Activated CD8-positive, alpha-beta memory T cell treated with anti-CD3 and anti-CD28 coated beads for 4 hours (primary cell): ENCODE measurements at regions not wholly inside any gene's neighbourhood (a gene's known extent, or its start where the extent isn't known, plus 50 kb on each side); places are given as distances from the start of the nearest gene placed in this dataset.
"Not testable (repeated sequence)": the region's sequence is repeated elsewhere in the genome, so short reads cannot be mapped to it uniquely, and the experiment has no call there.

Source experiments
- DNase-seq, 2 donors: peaks; one replicate each; pipeline ENCODE4 v3.0.0-alpha.2; 2020; ENCODE audit warnings: low read depth in 2 of 2

GRCh38 chr9:28976250-28976649 lies 1403.0 kb upstream of the C9orf72 start:
- DNase-seq = no peak

GRCh38 chr9:28976684-28977083 lies 1403.4 kb upstream of the C9orf72 start:
- no peak for DNase-seq

- DNase-seq = no peak
Observed at GRCh38 chr9:28981129-28981528, 1407.8 kb upstream of the C9orf72 start.

DNA sequence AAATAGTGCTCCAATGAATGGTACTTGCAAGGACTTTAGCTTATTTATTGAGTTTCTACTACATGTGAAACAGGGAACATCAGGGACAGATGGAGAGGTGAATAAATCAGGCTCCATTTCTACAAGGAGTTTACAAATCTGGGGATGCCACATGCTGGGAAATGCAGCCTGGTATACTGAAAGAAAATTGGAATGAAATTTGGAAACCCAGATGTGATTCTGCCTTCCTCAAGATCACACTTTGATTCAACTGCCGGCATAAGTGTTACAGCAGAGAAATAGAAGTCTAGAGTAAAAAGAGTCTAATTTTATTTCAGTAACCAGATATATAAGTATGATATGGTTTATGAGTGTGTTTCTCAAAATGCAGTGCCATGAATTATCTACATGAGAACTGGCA lies 1408.4 kb upstream of the C9orf72 start:
- DNase-seq = no peak

GRCh38 chr9:28984016-28984415 lies 1410.7 kb upstream of the C9orf72 start:
- DNase-seq = no peak

DNA sequence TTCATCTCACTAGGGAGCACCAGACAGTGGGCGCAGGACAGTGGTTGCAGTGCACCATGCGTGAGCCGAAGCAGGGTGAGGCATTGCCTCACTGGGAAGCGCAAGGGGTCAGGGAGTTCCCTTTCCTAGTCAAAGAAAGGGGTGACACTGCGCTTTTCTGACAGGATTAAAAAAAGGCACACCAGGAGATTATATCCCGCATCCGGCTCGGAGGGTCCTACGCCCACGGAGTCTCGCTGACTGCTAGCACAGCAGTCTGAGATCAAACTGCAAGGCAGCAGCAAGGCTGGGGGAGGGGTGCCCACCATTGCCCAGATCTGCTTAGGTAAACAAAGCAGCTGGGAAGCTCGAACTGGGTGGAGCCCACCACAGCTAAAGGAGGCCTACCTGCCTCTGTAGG lies 1416.7 kb upstream of the C9orf72 start:
- DNase-seq = not testable (repeated sequence)

GRCh38 chr9:28999057-28999456 lies 1425.8 kb upstream of the C9orf72 start:
- no peak for DNase-seq

- no peak for DNase-seq
Observed at GRCh38 chr9:28999806-29000205, 1426.5 kb upstream of the C9orf72 start.

DNA sequence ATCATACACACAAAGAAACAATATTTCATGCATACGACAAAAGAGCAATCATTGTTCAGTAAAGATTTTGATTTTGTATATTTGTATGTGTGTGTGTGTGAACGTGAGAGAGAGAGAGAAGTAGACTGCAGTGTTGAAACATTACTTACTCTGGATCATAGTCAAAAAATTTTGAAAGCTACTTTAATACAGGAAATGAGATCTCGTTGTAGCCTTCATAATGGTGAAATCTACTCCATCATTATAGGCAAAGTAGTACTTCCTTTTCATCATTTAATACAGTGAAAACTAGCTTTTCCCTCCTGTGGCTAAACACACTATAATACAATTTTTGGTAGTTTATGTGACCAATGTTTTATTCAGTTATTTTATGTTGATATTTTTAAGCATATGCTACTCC lies 1427.7 kb upstream of the C9orf72 start:
- DNase-seq = no peak

DNA sequence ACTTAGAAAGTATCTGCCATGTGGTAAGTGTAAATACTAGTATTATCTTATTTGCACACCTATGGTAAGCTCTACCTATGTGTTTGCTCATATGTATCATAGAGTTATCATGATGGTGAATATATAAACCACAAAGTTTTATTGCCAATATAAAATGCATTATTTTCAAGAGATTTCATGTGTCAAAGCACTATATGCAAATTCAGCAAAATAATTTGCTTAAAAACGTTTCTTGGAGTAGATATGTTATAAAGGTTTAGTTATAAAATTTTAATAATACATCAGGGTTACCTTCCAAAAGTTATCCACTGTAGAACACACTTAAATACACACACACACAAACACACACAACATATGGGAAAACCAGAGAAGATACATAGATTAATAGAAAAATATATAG lies 1431.7 kb upstream of the C9orf72 start:
- DNase-seq = no peak

- no peak for DNase-seq
Observed at GRCh38 chr9:29006628-29007027, 1433.3 kb upstream of the C9orf72 start.

DNA sequence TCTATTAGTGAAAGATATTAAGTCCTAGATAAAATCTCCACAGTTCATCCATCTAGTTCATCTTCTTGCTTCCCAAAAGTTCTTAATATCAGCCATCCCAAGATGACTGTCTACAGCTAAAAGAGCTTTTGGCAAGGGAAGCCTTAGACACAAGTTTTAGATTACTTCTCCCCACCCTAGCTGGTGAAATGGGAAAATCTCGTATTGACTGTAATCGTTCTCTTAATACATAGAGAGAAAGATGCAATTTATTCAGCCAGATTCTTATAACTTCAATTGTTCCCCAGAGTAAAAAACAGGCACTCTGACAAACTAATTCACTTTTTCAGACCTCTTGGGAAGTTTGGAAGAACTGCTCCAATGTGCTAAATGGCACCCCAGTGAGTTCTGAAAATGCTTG lies 1439.6 kb upstream of the C9orf72 start:
- no peak for DNase-seq

DNA sequence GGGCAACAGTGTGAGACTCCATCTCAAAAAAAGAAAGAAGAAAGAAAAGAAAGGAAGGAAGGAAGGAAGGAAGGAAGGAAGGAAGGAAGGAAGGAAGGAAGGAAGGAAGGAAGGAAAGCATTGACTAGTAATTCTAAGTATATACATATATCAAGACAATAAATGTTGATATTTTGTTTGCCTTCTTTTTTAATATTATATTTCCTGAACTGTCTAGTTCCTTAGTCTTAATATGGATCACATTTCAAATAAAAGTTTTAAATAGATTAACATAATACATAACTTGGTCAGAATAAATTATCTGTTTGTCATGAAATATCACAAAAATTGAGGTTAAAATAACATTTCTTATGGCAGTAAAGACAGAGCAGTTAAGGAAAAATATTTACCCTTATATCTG lies 1448.4 kb upstream of the C9orf72 start:
- no peak for DNase-seq

GRCh38 chr9:29038332-29038731 lies 1465.1 kb upstream of the C9orf72 start:
- DNase-seq = no peak

- no peak for DNase-seq
Observed at GRCh38 chr9:29039258-29039657, 1466.0 kb upstream of the C9orf72 start.

- no peak for DNase-seq
Observed at GRCh38 chr9:29043072-29043471, 1469.8 kb upstream of the C9orf72 start.

GRCh38 chr9:29044959-29045358 lies 1471.7 kb upstream of the C9orf72 start:
- no peak for DNase-seq

- DNase-seq = no peak
Observed at GRCh38 chr9:29060041-29060440, 1486.8 kb upstream of the C9orf72 start.

GRCh38 chr9:29062446-29062845 lies 1489.2 kb upstream of the C9orf72 start:
- no peak for DNase-seq

DNA sequence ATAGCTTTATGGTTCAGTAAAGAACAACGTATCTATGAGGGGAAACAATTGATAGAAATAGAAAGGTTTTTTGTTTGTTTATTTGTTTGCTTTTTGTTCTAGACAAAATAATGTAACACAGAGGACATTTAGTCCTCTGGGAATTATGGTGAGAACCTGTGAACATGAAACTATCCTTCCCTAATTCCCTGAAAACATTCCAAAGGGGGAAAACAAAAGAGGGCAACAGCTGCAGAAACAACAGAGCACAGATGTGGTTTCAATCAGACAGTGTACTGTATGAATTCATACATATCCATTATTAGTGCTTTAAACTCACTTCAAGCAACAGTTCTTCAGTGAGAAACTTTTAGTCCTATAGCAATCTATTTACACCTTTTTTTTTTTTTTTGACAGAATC lies 1489.8 kb upstream of the C9orf72 start:
- DNase-seq = no peak

- no peak for DNase-seq
Observed at GRCh38 chr9:29066141-29066640, 1492.9 kb upstream of the C9orf72 start.

DNA sequence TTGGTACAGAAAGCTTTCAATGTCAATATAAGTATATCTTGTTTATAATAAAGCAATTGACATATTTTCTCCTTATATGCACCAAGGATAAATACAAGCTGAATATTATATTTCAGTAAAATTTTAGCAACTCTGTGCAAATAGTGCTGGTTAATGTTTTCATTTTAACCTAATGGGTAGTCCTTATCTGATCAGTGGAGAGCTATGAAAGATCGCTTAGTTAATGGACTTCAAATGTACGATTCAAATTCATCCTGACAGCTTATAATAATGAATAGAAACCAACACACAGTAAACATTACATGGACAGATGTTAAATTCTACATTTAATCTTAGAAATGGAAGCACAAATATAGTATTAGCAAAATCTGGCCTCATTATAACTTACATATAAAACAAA lies 1495.2 kb upstream of the C9orf72 start:
- DNase-seq = no peak

DNA sequence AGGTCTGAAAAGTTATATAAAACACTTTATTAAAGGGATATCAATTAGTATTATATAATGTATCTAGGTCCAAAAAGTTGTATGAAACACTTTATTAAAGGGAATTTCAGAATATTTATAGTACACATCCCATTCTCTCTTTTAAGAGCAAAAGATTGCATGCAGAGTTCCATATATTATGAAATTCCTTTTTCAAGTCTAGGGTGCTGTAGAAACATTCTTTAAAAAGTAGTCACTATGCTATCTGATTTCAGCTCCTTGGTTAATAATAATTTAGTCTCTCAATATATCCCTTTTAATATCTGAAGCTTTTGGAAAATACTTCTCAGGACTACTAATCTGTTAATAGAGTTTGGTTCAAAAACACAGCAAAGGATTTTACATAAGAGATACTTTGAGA lies 1496.1 kb upstream of the C9orf72 start:
- DNase-seq = no peak

DNA sequence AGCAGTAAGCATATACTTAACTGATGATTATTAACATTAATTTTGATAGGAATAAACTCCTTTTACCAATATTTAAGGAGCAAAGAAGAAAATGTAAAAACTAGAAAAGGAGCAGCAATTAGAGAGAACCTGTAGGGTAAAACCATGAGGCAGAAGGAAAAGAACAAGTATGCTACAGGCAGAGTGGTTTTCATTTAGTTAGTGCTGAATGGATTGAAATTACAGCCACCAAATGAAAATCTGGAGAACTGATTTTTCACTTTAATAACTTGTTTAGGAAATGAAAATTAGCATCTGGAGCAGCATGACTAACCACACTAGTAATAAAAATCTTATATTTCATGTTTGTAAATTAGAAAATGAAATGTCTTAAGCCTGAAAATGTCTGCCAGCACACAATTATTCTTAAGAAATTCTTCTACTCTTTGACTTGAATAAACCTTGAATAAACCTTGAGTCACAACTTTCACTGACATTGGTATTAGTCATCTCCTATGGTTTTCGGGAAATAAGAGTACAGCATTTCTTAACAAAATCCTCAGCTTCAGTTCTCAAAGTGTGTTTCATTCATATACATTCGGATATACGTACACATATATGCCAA lies 1504.9 kb upstream of the C9orf72 start:
- no peak for DNase-seq
